OCI-LY3 (cell line): ENCODE measurements at regions not wholly inside any gene's neighbourhood (a gene's known extent, or its start where the extent isn't known, plus 50 kb on each side); places are given as distances from the start of the nearest gene placed in this dataset.
A peak's percentile ranks its signal among the peaks of the same experiment; 100 is the strongest.

ENCODE experiments used
- H2AFZ ChIP-seq: fragments of 200-600, 300-600 bp; shearing (Covaris generic); 2 replicates; pipeline ENCODE4 v1.6.0; 2014; ENCODE audit warnings: antibody characterized with exemption, low read depth, low read length
- H3K27ac ChIP-seq: fragments of 200-600, 300-600 bp; sonication (generic); 2 replicates; pipeline ENCODE4 v1.5.1; 2014; ENCODE audit warnings: mild to moderate bottlenecking, low read length, moderate library complexity, mixed read lengths
- H3K27me3 ChIP-seq: fragments of 200-600, 300-600 bp; sonication (generic); 2 replicates; pipeline ENCODE4 v1.6.1; 2014; ENCODE audit warnings: low read depth, low read length, mixed read lengths
- H3K36me3 ChIP-seq: fragments of 200-600, 300-600 bp; sonication (generic); replicated peaks from 2 replicates; pipeline ENCODE3; 2014; ENCODE audit warnings: low read depth, low read length, mixed read lengths
- H3K4me1 ChIP-seq: fragments of 300-600, 200-600 bp; sonication (generic); 2 replicates; pipeline ENCODE4 v1.6.1; 2014; ENCODE audit warnings: low read length, mixed read lengths
- H3K4me2 ChIP-seq: fragments of 200-600, 300-600 bp; sonication (generic); 2 replicates; pipeline ENCODE4 v1.6.1; 2014; ENCODE audit warnings: low read length, mixed read lengths
- H3K4me3 ChIP-seq: fragments of 300-600, 200-600 bp; sonication (generic); 2 replicates; pipeline ENCODE4 v1.5.1; 2014; ENCODE audit warnings: antibody characterized with exemption, mild to moderate bottlenecking, low read length, moderate library complexity
- H3K79me2 ChIP-seq: fragments of 300-600, 200-600 bp; shearing (Covaris generic); 2 replicates; pipeline ENCODE4 v1.6.1; 2014; ENCODE audit warnings: mild to moderate bottlenecking, low read length, mixed read lengths
- H3K9ac ChIP-seq: fragments of 300-600, 200-600 bp; shearing (Covaris generic); 2 replicates; pipeline ENCODE4 v1.6.0; 2014; ENCODE audit warnings: mild to moderate bottlenecking, low read length, moderate library complexity
- H3K9me3 ChIP-seq: fragments of 200-600, 300-600 bp; shearing (Covaris generic); 2 replicates; pipeline ENCODE4 v1.6.1; 2014; ENCODE audit warnings: low read length, mixed read lengths; ENCODE audit not compliant: insufficient read depth
- H4K20me1 ChIP-seq: fragments of 200-600, 300-600 bp; sonication (generic); 2 replicates; pipeline ENCODE4 v1.6.1; 2016; ENCODE audit warnings: low read length, mixed read lengths; ENCODE audit not compliant: insufficient read depth
- EZH2phosphoT487 ChIP-seq: fragments of 200-600 bp; shearing (Covaris generic); IDR thresholded peaks from 2 replicates; pipeline ENCODE4 v1.6.1; 2018; ENCODE audit warnings: antibody characterized with exemption, mixed run types, low read depth
- TF ChIP-seq, protein P1 (sequence below): fragments of 200-600, 300-600 bp; sonication (generic); IDR thresholded peaks from 2 replicates; pipeline ENCODE4 v1.5.1; 2014; ENCODE audit warnings: antibody characterized with exemption, low read length, low read depth

DNA sequence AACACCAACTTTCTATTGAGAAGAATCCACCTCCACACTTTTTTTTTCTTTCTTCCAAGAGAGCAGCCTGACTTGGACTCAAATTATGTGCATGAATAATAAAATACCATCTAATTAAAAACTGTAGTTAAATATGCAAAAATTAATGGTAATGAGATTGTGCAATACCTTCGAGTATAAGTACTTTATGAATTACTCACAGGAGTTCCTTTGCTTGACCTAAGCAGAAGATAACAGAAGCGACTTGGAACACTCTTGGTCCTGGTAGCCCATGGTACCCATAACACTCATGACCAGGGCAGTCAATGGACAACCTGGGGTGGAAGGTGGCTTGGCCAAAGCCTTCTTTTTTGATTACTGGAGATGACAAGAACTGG, 203.5 kb upstream of the IRX3 start:
- Histone ChIP-seq H3K9me3 (no peaks in the 10 kb centered on the region), H3K9ac (no peak overlapping the region), H3K36me3 (no peaks in the 10 kb centered on the region), H3K4me3 (no peak overlapping the region), H3K79me2 (no peaks in the 10 kb centered on the region), H3K4me2 (no peak overlapping the region), H3K27ac (peak overlapping the region; percentile 55; the same call in 1 of the 2 replicates), H3K27me3 (no peaks in the 10 kb centered on the region), H3K4me1 (peaks cover 18% of the 10 kb centered on the region), H2AFZ (no peak overlapping the region), H4K20me1 (no peaks in the 10 kb centered on the region)
- TF ChIP-seq EZH2phosphoT487: no peak
- TF ChIP-seq, protein P1, sequence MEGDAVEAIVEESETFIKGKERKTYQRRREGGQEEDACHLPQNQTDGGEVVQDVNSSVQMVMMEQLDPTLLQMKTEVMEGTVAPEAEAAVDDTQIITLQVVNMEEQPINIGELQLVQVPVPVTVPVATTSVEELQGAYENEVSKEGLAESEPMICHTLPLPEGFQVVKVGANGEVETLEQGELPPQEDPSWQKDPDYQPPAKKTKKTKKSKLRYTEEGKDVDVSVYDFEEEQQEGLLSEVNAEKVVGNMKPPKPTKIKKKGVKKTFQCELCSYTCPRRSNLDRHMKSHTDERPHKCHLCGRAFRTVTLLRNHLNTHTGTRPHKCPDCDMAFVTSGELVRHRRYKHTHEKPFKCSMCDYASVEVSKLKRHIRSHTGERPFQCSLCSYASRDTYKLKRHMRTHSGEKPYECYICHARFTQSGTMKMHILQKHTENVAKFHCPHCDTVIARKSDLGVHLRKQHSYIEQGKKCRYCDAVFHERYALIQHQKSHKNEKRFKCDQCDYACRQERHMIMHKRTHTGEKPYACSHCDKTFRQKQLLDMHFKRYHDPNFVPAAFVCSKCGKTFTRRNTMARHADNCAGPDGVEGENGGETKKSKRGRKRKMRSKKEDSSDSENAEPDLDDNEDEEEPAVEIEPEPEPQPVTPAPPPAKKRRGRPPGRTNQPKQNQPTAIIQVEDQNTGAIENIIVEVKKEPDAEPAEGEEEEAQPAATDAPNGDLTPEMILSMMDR: no peak

DNA sequence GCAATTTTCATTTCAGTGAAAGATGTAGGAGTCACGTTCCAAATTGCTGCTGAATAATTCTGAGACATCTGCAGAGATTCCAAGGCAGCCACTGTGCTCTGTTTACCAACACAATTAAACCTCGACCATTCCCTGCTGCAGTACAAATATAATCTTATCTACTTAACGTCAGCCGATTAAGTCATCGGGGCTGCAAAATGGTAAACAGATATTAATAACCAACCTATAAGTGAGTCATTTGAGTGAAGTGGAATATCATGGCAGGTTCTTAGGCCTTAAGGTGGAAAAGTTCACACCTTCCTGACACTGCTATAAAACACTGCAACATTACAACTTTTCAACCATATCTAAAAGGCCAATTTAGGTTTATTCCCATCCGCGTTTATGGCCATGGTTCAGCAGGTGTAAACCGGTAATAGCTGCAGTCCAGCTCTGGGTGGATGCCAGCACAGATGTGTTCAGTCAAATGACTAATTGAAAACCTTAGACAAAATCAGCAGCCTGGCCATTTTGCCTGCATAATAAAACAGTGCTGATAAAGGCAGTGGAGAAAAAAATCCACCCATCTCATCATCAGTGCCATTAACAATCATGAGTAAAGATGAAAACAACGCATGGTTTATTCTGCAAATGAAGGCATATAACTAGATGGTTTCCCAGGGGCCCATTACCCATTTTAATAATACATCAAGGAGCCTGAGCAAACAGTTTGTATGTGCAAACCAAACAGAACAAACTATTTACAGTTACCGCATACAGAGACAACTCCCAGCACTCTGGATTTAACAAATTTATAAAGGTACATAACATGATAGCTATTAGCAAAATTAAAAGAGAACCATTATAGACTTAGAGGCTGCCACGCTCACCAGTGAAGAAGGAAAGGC, 202.9 kb upstream of the IRX3 start:
- no peaks in the 10 kb centered on the region for H3K9me3 ChIP-seq
- H3K79me2 ChIP-seq: no peaks in the 10 kb centered on the region
- peaks cover 18% of the 10 kb centered on the region for H3K4me1 ChIP-seq
- H3K4me3 ChIP-seq: no peak overlapping the region
- H4K20me1 ChIP-seq: no peaks in the 10 kb centered on the region
- no peak overlapping the region for H3K9ac ChIP-seq
- no peaks in the 10 kb centered on the region for H3K27me3 ChIP-seq
- H3K36me3 ChIP-seq: no peaks in the 10 kb centered on the region
- peak overlapping the region; percentile 15 for H3K4me2 ChIP-seq
- TF ChIP-seq, protein P1: no peak
- no peak for TF ChIP-seq EZH2phosphoT487
- H2AFZ ChIP-seq: no peak overlapping the region
- peak overlapping the region; percentile 55 for H3K27ac ChIP-seq

DNA sequence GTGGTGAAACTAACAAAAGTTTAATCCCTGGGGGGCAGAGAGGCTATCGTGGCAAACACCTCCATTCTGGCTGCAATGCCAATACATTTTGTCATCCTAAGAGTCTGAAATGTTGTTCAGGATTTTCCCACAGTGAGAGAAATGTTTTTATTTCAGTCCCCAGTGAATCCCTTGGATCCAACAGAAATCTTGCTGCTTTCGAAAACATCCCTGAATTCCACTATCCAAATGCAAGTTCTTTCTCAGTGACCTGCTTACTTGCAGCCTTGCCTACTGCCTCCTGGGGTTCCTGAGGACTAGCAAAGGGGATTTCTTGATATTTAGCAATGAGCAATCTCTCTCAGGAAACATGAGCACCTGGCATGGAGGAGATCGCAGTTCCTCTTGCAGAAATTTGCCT, 202.1 kb upstream of the IRX3 start:
- no peak overlapping the region for H3K9ac ChIP-seq
- no peaks in the 10 kb centered on the region for H3K79me2 ChIP-seq
- no peak overlapping the region for H3K4me3 ChIP-seq
- H3K36me3 ChIP-seq: no peaks in the 10 kb centered on the region
- H4K20me1 ChIP-seq: no peaks in the 10 kb centered on the region
- no peak for TF ChIP-seq EZH2phosphoT487
- TF ChIP-seq, protein P1: no peak
- H3K9me3 ChIP-seq: no peaks in the 10 kb centered on the region
- no peaks in the 10 kb centered on the region for H3K27me3 ChIP-seq
- peak overlapping the region; percentile 15 for H3K4me2 ChIP-seq
- no peak overlapping the region for H2AFZ ChIP-seq
- H3K4me1 ChIP-seq: peaks cover 18% of the 10 kb centered on the region
- H3K27ac ChIP-seq: peak overlapping the region; percentile 55; the same call in 1 of the 2 replicates

GRCh38 chr16:54487933-54488332, 201.3 kb upstream of the IRX3 start:
- peaks cover 18% of the 10 kb centered on the region for H3K4me1 ChIP-seq
- H3K36me3 ChIP-seq: no peaks in the 10 kb centered on the region
- H4K20me1 ChIP-seq: no peaks in the 10 kb centered on the region
- no peak overlapping the region for H2AFZ ChIP-seq
- H3K4me3 ChIP-seq: no peak overlapping the region
- no peak for TF ChIP-seq EZH2phosphoT487
- H3K9me3 ChIP-seq: no peaks in the 10 kb centered on the region
- H3K79me2 ChIP-seq: no peaks in the 10 kb centered on the region
- H3K27ac ChIP-seq: no peak overlapping the region
- H3K27me3 ChIP-seq: no peaks in the 10 kb centered on the region
- no peak overlapping the region for H3K4me2 ChIP-seq
- no peak overlapping the region for H3K9ac ChIP-seq
